Neural cell (in vitro differentiated cells): ENCODE measurements at regions not wholly inside any gene's neighbourhood (a gene's known extent, or its start where the extent isn't known, plus 50 kb on each side); places are given as distances from the start of the nearest gene placed in this dataset.

Experiments
- H2AFZ ChIP-seq: fragments of 200-600, 300-800 bp; sonication (generic), shearing (Covaris generic); 2 replicates; pipeline ENCODE4 v1.6.0; 2014; ENCODE audit warnings: low read depth, mild to moderate bottlenecking, antibody characterized with exemption, low read length, moderate library complexity
- H3F3A ChIP-seq: fragments of 200-600 bp; shearing (Covaris generic); 2 replicates; pipeline ENCODE4 v1.6.1; 2016; ENCODE audit warnings: mild to moderate bottlenecking, moderate library complexity, mixed read lengths, antibody characterized with exemption, low read length; ENCODE audit not compliant: insufficient read depth, poor library complexity, severe bottlenecking
- H3K27ac ChIP-seq: fragments of 200-600, 300-800 bp; sonication (generic), shearing (Covaris generic); 2 replicates; pipeline ENCODE4 v1.5.1; 2014; ENCODE audit warnings: mild to moderate bottlenecking, low read length, moderate library complexity
- H3K27me3 ChIP-seq: fragments of 300-800, 200-600 bp; sonication (generic), shearing (Covaris generic); 2 replicates; pipeline ENCODE4 v1.6.0; 2014; ENCODE audit warnings: mild to moderate bottlenecking, low read depth, low read length, moderate library complexity; ENCODE audit not compliant: insufficient read depth
- H3K36me3 ChIP-seq: fragments of 300-800, 200-600 bp; sonication (generic), shearing (Covaris generic); 2 replicates; pipeline ENCODE4 v1.5.1; 2014; ENCODE audit warnings: mild to moderate bottlenecking, antibody characterized with exemption, low read length, moderate library complexity; ENCODE audit not compliant: insufficient read depth
- H3K4me2 ChIP-seq: fragments of 300-800, 200-600 bp; sonication (generic), shearing (Covaris generic); 2 replicates; pipeline ENCODE4 v1.6.0; 2014; ENCODE audit warnings: mild to moderate bottlenecking, low read length
- H3K4me3 ChIP-seq: fragments of 300-800, 200-600 bp; sonication (generic), shearing (Covaris generic); 2 replicates; pipeline ENCODE4 v1.5.1; 2014; ENCODE audit warnings: mild to moderate bottlenecking, low read length, moderate library complexity
- H3K79me2 ChIP-seq: fragments of 200-600 bp; shearing (Covaris generic); replicated peaks from 2 replicates; pipeline ENCODE4 v1.6.0; 2014; ENCODE audit warnings: mild to moderate bottlenecking, low read length, moderate library complexity; ENCODE audit not compliant: insufficient read depth
- H3K9ac ChIP-seq: fragments of 300-800, 200-600 bp; sonication (generic), shearing (Covaris generic); 2 replicates; pipeline ENCODE4 v1.6.1; 2016; ENCODE audit warnings: mild to moderate bottlenecking, low read length, mixed read lengths
- H3K9me2 ChIP-seq: fragments of 200-600 bp; shearing (Covaris generic); 2 replicates; pipeline ENCODE4 v1.6.1; 2016; ENCODE audit warnings: mild to moderate bottlenecking, low read length, mixed read lengths; ENCODE audit not compliant: insufficient read depth
- H3K9me3 ChIP-seq: fragments of 200-600, 300-800 bp; sonication (generic), shearing (Covaris generic); 2 replicates; pipeline ENCODE4 v1.6.1; 2016; ENCODE audit warnings: mild to moderate bottlenecking, mixed run types, low read length, moderate library complexity, mixed read lengths
- H4K20me1 ChIP-seq: fragments of 200-600 bp; shearing (Covaris generic); 2 replicates; pipeline ENCODE4 v1.6.1; 2016; ENCODE audit warnings: mild to moderate bottlenecking, mixed run types; ENCODE audit not compliant: insufficient read depth
- EP300 ChIP-seq: fragments of 450-650 bp; conservative IDR thresholded peaks from 2 replicates; pipeline ENCODE4 v1.6.1; 2014; ENCODE audit warnings: antibody characterized with exemption, mild to moderate bottlenecking, moderate library complexity; ENCODE audit not compliant: poor library complexity, severe bottlenecking
- EZH2 ChIP-seq: fragments of 200-600, 300-800 bp; shearing (Covaris generic), sonication (generic); IDR thresholded peaks from 2 replicates; pipeline ENCODE4 v1.6.1; 2014; ENCODE audit warnings: antibody characterized with exemption, low read length, borderline replicate concordance, mild to moderate bottlenecking; ENCODE audit not compliant: insufficient read depth, poor library complexity, severe bottlenecking
- MXI1 ChIP-seq: fragments of 450-650 bp; conservative IDR thresholded peaks from 2 replicates; pipeline ENCODE4 v1.6.1; 2014; ENCODE audit warnings: antibody characterized with exemption, mild to moderate bottlenecking; ENCODE audit not compliant: poor library complexity, severe bottlenecking
- POLR2AphosphoS5 ChIP-seq: IDR thresholded peaks from 2 replicates; pipeline ENCODE4 v1.6.1; 2012
- RAD21 ChIP-seq: fragments of 450-650 bp; conservative IDR thresholded peaks from 2 replicates; pipeline ENCODE4 v1.6.1; 2014; ENCODE audit warnings: antibody characterized with exemption, mild to moderate bottlenecking, moderate library complexity
- SMC3 ChIP-seq: fragments of 450-650 bp; conservative IDR thresholded peaks from 2 replicates; pipeline ENCODE4 v1.6.1; 2014; ENCODE audit warnings: antibody characterized with exemption, mild to moderate bottlenecking, moderate library complexity; ENCODE audit not compliant: poor library complexity
- TAF1 ChIP-seq: IDR thresholded peaks from 2 replicates; pipeline ENCODE4 v1.6.1; 2012; ENCODE audit warnings: low read depth
- TF ChIP-seq, protein P1 (sequence below): IDR thresholded peaks from 2 replicates; pipeline ENCODE4 v1.6.1; 2012; ENCODE audit warnings: borderline replicate concordance
- TF ChIP-seq, protein P2 (sequence below): fragments of 450-650 bp; IDR thresholded peaks from 2 replicates; pipeline ENCODE4 v1.5.1; 2014; ENCODE audit warnings: antibody characterized with exemption, mild to moderate bottlenecking, moderate library complexity; ENCODE audit not compliant: poor library complexity, severe bottlenecking

DNA sequence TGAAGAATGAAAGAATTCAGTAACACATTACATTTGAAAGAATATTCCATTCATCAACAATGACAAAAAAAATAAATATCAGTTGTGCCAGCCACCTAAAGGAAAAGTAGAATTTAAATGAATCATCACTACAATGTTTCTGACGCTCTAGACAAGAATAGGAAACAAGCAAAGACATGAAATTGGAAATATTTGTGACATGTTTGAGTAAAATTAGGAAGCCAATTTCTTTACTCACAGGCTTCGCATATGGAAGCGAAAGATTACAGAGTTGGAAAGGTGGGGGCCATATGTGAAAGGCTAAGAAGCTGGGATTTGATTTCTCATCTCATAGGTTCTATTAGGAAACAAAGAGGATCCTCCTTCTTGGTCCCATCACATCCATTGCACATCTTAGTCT is 279.0 kb downstream of the IPO8 start:
- no peak overlapping the region for H3K27ac ChIP-seq

DNA sequence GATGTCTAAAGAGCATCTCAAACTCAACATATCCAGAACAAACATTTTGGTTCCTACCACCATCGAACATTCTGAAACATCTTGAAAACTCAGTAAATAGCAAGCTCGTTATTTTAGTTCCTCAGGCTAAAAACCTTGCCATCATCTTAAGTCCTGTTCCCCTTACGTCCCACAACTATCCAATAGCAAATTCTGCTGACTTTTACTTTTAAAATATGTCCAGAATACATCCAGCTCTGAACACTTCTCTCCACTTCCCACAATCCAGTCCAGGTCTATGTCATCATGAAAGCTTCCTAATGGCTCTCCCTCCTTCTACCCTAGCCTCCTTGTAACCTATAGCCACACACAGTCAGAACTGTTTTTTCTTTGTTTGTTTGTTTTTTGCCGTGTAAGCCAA is 279.9 kb downstream of the IPO8 start:
- no peaks in the 10 kb centered on the region for H3F3A ChIP-seq
- H3K27me3 ChIP-seq = no peaks in the 10 kb centered on the region
- no peak overlapping the region for H3K4me2 ChIP-seq
- no peak overlapping the region for H3K27ac ChIP-seq
- no peak for TF ChIP-seq RAD21
- TF ChIP-seq EP300 = no peak
- no peak for TF ChIP-seq TAF1
- TF ChIP-seq EZH2 = no peak
- TF ChIP-seq, protein P1, sequence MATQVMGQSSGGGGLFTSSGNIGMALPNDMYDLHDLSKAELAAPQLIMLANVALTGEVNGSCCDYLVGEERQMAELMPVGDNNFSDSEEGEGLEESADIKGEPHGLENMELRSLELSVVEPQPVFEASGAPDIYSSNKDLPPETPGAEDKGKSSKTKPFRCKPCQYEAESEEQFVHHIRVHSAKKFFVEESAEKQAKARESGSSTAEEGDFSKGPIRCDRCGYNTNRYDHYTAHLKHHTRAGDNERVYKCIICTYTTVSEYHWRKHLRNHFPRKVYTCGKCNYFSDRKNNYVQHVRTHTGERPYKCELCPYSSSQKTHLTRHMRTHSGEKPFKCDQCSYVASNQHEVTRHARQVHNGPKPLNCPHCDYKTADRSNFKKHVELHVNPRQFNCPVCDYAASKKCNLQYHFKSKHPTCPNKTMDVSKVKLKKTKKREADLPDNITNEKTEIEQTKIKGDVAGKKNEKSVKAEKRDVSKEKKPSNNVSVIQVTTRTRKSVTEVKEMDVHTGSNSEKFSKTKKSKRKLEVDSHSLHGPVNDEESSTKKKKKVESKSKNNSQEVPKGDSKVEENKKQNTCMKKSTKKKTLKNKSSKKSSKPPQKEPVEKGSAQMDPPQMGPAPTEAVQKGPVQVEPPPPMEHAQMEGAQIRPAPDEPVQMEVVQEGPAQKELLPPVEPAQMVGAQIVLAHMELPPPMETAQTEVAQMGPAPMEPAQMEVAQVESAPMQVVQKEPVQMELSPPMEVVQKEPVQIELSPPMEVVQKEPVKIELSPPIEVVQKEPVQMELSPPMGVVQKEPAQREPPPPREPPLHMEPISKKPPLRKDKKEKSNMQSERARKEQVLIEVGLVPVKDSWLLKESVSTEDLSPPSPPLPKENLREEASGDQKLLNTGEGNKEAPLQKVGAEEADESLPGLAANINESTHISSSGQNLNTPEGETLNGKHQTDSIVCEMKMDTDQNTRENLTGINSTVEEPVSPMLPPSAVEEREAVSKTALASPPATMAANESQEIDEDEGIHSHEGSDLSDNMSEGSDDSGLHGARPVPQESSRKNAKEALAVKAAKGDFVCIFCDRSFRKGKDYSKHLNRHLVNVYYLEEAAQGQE = no peak
- no peak overlapping the region for H2AFZ ChIP-seq
- no peaks in the 10 kb centered on the region for H4K20me1 ChIP-seq
- H3K4me3 ChIP-seq = no peak overlapping the region
- H3K9me2 ChIP-seq = no peaks in the 10 kb centered on the region
- no peaks in the 10 kb centered on the region for H3K36me3 ChIP-seq
- no peaks in the 10 kb centered on the region for H3K9me3 ChIP-seq
- no peak overlapping the region for H3K9ac ChIP-seq
- H3K79me2 ChIP-seq = no peaks in the 10 kb centered on the region

More for the DNA sequence above, 279.0 kb downstream of the IPO8 start:
- Histone ChIP-seq H3K9ac (no peak overlapping the region), H3K4me2 (no peak overlapping the region), H3K4me3 (no peak overlapping the region), H4K20me1 (no peaks in the 10 kb centered on the region), H3K79me2 (no peaks in the 10 kb centered on the region), H3F3A (no peaks in the 10 kb centered on the region), H3K36me3 (no peaks in the 10 kb centered on the region), H3K27me3 (no peaks in the 10 kb centered on the region), H2AFZ (no peak overlapping the region), H3K9me2 (no peaks in the 10 kb centered on the region), H3K9me3 (no peaks in the 10 kb centered on the region)
- TF ChIP-seq RAD21 (no peak), MXI1 (no peak), SMC3 (no peak), EZH2 (no peak), EP300 (no peak), TAF1 (no peak), POLR2AphosphoS5 (no peak)
- TF ChIP-seq, protein P1 = no peak
- TF ChIP-seq, protein P2, sequence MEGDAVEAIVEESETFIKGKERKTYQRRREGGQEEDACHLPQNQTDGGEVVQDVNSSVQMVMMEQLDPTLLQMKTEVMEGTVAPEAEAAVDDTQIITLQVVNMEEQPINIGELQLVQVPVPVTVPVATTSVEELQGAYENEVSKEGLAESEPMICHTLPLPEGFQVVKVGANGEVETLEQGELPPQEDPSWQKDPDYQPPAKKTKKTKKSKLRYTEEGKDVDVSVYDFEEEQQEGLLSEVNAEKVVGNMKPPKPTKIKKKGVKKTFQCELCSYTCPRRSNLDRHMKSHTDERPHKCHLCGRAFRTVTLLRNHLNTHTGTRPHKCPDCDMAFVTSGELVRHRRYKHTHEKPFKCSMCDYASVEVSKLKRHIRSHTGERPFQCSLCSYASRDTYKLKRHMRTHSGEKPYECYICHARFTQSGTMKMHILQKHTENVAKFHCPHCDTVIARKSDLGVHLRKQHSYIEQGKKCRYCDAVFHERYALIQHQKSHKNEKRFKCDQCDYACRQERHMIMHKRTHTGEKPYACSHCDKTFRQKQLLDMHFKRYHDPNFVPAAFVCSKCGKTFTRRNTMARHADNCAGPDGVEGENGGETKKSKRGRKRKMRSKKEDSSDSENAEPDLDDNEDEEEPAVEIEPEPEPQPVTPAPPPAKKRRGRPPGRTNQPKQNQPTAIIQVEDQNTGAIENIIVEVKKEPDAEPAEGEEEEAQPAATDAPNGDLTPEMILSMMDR = no peak
